BE2C (cell line): ENCODE measurements at regions not wholly inside any gene's neighbourhood (a gene's known extent, or its start where the extent isn't known, plus 50 kb on each side); places are given as distances from the start of the nearest gene placed in this dataset.

Experiments
- DNase-seq: peaks from one replicate; pipeline ENCODE4 v3.0.0-alpha.2; 2020
- H3K27me3 ChIP-seq: fragments of 250-450 bp; sonication (Bioruptor Pico); 2 replicates; pipeline ENCODE4 v1.5.1; 2020; ENCODE audit warnings: mild to moderate bottlenecking
- H3K36me3 ChIP-seq: fragments of 250-450 bp; sonication (Bioruptor Pico); 2 replicates; pipeline ENCODE4 v1.5.1; 2020; ENCODE audit warnings: mild to moderate bottlenecking
- H3K4me1 ChIP-seq: fragments of 250-450 bp; sonication (Bioruptor Pico); 2 replicates; pipeline ENCODE4 v1.5.1; 2020
- H3K4me3 ChIP-seq: 2 replicates; pipeline ENCODE4 v1.5.1; 2011; ENCODE audit warnings: low read depth, low read length
- H3K9me3 ChIP-seq: fragments of 250-450 bp; sonication (Bioruptor Pico); 2 replicates; pipeline ENCODE4 v1.5.1; 2020
- TF ChIP-seq, protein P1 (sequence below): IDR thresholded peaks from 2 replicates; pipeline ENCODE4 v1.5.1; 2012; ENCODE audit warnings: mild to moderate bottlenecking, low read depth, low read length

DNA sequence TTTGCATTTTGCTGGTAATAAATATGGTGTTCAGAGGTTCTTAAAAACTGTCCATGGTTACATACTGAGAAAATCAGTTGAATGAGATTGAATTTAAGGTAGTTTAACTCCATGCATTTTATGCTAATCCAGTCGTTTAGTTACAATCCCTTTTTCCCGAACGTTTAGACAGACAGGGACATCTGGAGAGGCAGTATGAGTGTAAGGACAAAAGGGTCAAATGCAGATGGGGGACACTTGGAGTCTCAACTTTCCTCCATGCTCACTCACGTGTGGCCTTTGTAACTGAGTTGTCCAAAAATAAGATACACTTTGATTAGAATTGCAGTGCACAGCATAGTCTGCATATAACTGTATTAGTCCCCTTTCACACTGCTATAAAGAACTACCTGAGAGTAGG lies 63.9 kb downstream of the RDH14 start:
- Histone ChIP-seq H3K9me3 (no peaks in the 10 kb centered on the region), H3K4me1 (no peaks in the 10 kb centered on the region), H3K36me3 (no peaks in the 10 kb centered on the region), H3K27me3 (peaks cover 37% of the 10 kb centered on the region), H3K4me3 (no peak overlapping the region)
- TF ChIP-seq, protein P1, sequence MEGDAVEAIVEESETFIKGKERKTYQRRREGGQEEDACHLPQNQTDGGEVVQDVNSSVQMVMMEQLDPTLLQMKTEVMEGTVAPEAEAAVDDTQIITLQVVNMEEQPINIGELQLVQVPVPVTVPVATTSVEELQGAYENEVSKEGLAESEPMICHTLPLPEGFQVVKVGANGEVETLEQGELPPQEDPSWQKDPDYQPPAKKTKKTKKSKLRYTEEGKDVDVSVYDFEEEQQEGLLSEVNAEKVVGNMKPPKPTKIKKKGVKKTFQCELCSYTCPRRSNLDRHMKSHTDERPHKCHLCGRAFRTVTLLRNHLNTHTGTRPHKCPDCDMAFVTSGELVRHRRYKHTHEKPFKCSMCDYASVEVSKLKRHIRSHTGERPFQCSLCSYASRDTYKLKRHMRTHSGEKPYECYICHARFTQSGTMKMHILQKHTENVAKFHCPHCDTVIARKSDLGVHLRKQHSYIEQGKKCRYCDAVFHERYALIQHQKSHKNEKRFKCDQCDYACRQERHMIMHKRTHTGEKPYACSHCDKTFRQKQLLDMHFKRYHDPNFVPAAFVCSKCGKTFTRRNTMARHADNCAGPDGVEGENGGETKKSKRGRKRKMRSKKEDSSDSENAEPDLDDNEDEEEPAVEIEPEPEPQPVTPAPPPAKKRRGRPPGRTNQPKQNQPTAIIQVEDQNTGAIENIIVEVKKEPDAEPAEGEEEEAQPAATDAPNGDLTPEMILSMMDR = no peak
- DNase-seq = no peak

GRCh38 chr2:18495058-18495457 lies 65.4 kb downstream of the RDH14 start:
- H3K36me3 ChIP-seq = no peaks in the 10 kb centered on the region
- no peak for DNase-seq
- H3K4me1 ChIP-seq = no peaks in the 10 kb centered on the region
- no peak overlapping the region for H3K4me3 ChIP-seq
- TF ChIP-seq, protein P1 = no peak
- H3K9me3 ChIP-seq = no peaks in the 10 kb centered on the region
- peaks cover 40% of the 10 kb centered on the region for H3K27me3 ChIP-seq

GRCh38 chr2:18492721-18493120 lies 67.7 kb downstream of the RDH14 start:
- Histone ChIP-seq H3K36me3 (no peaks in the 10 kb centered on the region), H3K4me1 (no peaks in the 10 kb centered on the region), H3K9me3 (no peaks in the 10 kb centered on the region), H3K27me3 (peaks cover 31% of the 10 kb centered on the region; the same call in 1 of the 2 replicates), H3K4me3 (no peak overlapping the region)
- TF ChIP-seq, protein P1 = no peak
- DNase-seq = no peak

- Histone ChIP-seq H3K9me3 (no peaks in the 10 kb centered on the region), H3K36me3 (no peaks in the 10 kb centered on the region), H3K4me1 (no peaks in the 10 kb centered on the region), H3K4me3 (no peak overlapping the region), H3K27me3 (peaks cover 27% of the 10 kb centered on the region; the same call in 1 of the 2 replicates)
- TF ChIP-seq, protein P1 = no peak
- DNase-seq = no peak
Measured at GRCh38 chr2:18491577-18491976, 68.9 kb downstream of the RDH14 start.

GRCh38 chr2:18490901-18491300 lies 69.6 kb downstream of the RDH14 start:
- H3K27me3 ChIP-seq = peaks cover 24% of the 10 kb centered on the region; the same call in 1 of the 2 replicates
- TF ChIP-seq, protein P1 = no peak
- H3K36me3 ChIP-seq = no peaks in the 10 kb centered on the region
- H3K4me3 ChIP-seq = no peak overlapping the region
- DNase-seq = no peak
- H3K9me3 ChIP-seq = no peaks in the 10 kb centered on the region
- no peaks in the 10 kb centered on the region for H3K4me1 ChIP-seq

DNA sequence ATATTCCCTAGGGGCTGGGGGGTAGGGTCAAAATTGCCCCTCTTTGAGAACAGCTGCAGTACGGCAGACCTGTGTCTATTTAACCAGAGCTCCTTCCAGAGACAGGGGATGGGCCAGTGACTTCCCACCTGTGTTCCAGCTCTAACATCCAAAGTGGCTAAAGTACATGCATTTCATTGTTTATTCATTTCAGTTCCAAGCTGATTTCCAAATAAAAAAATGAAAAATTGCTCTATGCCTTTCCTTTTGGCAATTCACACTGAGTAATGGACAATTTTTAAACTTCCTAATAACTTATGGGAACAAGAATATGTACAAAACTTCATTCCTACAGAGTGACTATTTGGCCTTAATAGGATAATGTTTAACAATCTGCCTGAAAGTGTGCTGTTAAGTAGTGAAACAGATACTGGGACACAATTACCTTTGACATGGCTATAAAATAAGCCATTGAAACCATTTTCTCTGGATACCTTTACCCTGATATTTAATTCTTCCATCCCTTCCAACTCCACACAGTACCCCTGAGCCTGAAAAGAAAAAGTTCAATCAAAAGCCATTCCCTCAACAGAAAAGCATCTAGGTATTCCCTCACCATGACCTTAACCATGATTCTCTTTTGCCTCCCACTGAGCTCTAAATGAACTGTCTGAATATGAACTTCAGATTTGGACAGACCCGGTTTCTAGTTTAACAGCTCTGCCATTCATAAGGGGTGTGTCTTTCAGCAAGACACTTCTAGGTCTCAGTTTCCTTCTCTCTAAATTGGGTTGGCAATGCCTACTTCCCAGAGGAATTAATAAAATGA lies 73.1 kb downstream of the RDH14 start:
- no peaks in the 10 kb centered on the region for H3K9me3 ChIP-seq
- peaks cover 18% of the 10 kb centered on the region; the same call in 1 of the 2 replicates for H3K27me3 ChIP-seq
- H3K4me3 ChIP-seq = no peak overlapping the region
- no peaks in the 10 kb centered on the region for H3K4me1 ChIP-seq
- H3K36me3 ChIP-seq = no peaks in the 10 kb centered on the region
- TF ChIP-seq, protein P1 = no peak
- no peak for DNase-seq
